ENCODE measurements at regions not wholly inside any gene's neighbourhood (a gene's known extent, or its start where the extent isn't known, plus 50 kb on each side); places are given as distances from the start of the nearest gene placed in this dataset.

DNA sequence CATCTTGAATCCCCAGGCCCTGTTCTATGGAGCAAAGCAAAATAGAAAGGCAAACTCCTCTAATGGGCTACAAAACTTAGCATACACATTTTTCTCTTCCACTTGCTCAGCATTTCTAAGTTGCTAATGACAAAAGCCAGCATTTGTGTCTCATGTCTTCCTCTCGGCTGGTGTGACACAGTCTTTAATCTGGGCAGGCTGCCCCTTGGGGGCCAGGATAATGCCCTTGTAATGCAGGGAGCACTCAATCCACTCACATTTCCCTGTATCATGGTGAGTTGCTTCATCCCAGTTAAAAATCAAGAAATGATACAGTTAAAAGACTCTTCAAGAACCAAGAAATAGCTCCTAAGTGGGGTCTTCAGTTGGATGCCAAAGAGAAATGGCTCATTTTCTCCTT is 109.1 kb upstream of the FBXO11 start:
- Histone ChIP-seq H3K4me3 (ENCODE audit: low read length) (no peak overlapping the region), H3K27me3 (ENCODE audit: control insufficient read depth, insufficient read depth, low read length) (no peaks in the 10 kb centered on the region), H3K4me1 (ENCODE audit: control insufficient read depth, insufficient read depth, low read length) (no peaks in the 10 kb centered on the region), H3K9me3 (replicated peaks; ENCODE audit: low read length) (no peaks in the 10 kb centered on the region), H3K9ac (ENCODE audit: low read depth, low read length) (no peak overlapping the region), H3K4me2 (ENCODE audit: low read length) (no peak overlapping the region), H3K36me3 (ENCODE audit: insufficient read depth, low read length) (no peaks in the 10 kb centered on the region)

- Histone ChIP-seq H3K9ac (ENCODE audit: low read depth, low read length) (no peak overlapping the region), H3K4me3 (ENCODE audit: low read length) (no peak overlapping the region), H3K4me2 (ENCODE audit: low read length) (no peak overlapping the region), H3K4me1 (ENCODE audit: control insufficient read depth, insufficient read depth, low read length) (no peaks in the 10 kb centered on the region), H3K9me3 (replicated peaks; ENCODE audit: low read length) (no peaks in the 10 kb centered on the region), H3K27me3 (ENCODE audit: control insufficient read depth, insufficient read depth, low read length) (no peaks in the 10 kb centered on the region), H3K36me3 (ENCODE audit: insufficient read depth, low read length) (no peaks in the 10 kb centered on the region)
These were observed 110.1 kb upstream of the FBXO11 start for GRCh38 chr2:48016225-48017019.

DNA sequence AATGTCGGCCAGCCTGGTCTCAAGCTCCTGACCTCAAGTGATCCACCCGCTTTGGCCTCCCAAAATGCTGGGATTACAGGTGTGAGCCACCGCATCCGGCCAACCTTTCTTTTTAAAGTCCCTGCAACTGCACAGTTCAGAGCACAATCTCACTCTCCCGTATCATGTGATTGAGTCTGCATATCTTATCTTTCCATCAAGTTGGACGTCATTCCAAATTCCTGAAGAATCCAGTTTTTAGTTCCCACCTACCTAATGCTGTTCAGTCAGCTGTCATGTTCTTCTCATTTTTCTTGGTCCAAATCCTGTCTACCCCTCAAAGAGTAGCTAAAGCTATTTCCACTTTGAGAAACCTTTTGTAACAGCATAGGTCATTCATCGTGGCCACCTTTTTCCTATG is 110.8 kb upstream of the FBXO11 start:
- H3K36me3 ChIP-seq (ENCODE audit: insufficient read depth, low read length), result no peaks in the 10 kb centered on the region
- no peak overlapping the region for H3K4me2 ChIP-seq (ENCODE audit: low read length)
- no peaks in the 10 kb centered on the region for H3K27me3 ChIP-seq (ENCODE audit: control insufficient read depth, insufficient read depth, low read length)
- H3K9me3 ChIP-seq (replicated peaks; ENCODE audit: low read length), result no peaks in the 10 kb centered on the region
- H3K9ac ChIP-seq (ENCODE audit: low read depth, low read length), result no peak overlapping the region
- no peak overlapping the region for H3K4me3 ChIP-seq (ENCODE audit: low read length)
- H3K4me1 ChIP-seq (ENCODE audit: control insufficient read depth, insufficient read depth, low read length), result no peaks in the 10 kb centered on the region

- no peak overlapping the region for H3K4me2 ChIP-seq (ENCODE audit: low read length)
- H3K4me3 ChIP-seq (ENCODE audit: low read length), result no peak overlapping the region
- peaks cover 3% of the 10 kb centered on the region for H3K27me3 ChIP-seq (ENCODE audit: control insufficient read depth, insufficient read depth, low read length)
- no peak overlapping the region for H3K9ac ChIP-seq (ENCODE audit: low read depth, low read length)
- H3K9me3 ChIP-seq (replicated peaks; ENCODE audit: low read length), result no peaks in the 10 kb centered on the region
- no peaks in the 10 kb centered on the region for H3K36me3 ChIP-seq (ENCODE audit: insufficient read depth, low read length)
- no peaks in the 10 kb centered on the region for H3K4me1 ChIP-seq (ENCODE audit: control insufficient read depth, insufficient read depth, low read length)
These were observed 112.2 kb upstream of the FBXO11 start for GRCh38 chr2:48018480-48018879.

- no peaks in the 10 kb centered on the region for H3K9me3 ChIP-seq (replicated peaks; ENCODE audit: low read length)
- H3K4me2 ChIP-seq (ENCODE audit: low read length), result no peak overlapping the region
- no peak overlapping the region for H3K4me3 ChIP-seq (ENCODE audit: low read length)
- no peaks in the 10 kb centered on the region for H3K36me3 ChIP-seq (ENCODE audit: insufficient read depth, low read length)
- peaks cover 32% of the 10 kb centered on the region for H3K27me3 ChIP-seq (ENCODE audit: control insufficient read depth, insufficient read depth, low read length)
- H3K4me1 ChIP-seq (ENCODE audit: control insufficient read depth, insufficient read depth, low read length), result no peaks in the 10 kb centered on the region
- H3K9ac ChIP-seq (ENCODE audit: low read depth, low read length), result no peak overlapping the region
These were observed 120.6 kb upstream of the FBXO11 start for GRCh38 chr2:48026865-48027264.

- Histone ChIP-seq H3K4me2 (ENCODE audit: low read length) (no peak overlapping the region), H3K4me1 (ENCODE audit: control insufficient read depth, insufficient read depth, low read length) (no peaks in the 10 kb centered on the region), H3K36me3 (ENCODE audit: insufficient read depth, low read length) (no peaks in the 10 kb centered on the region), H3K9ac (ENCODE audit: low read depth, low read length) (no peak overlapping the region), H3K27me3 (ENCODE audit: control insufficient read depth, insufficient read depth, low read length) (peaks cover 9% of the 10 kb centered on the region), H3K9me3 (replicated peaks; ENCODE audit: low read length) (no peaks in the 10 kb centered on the region), H3K4me3 (ENCODE audit: low read length) (no peak overlapping the region)
These were observed 126.5 kb upstream of the FBXO11 start for GRCh38 chr2:48032765-48033164.

- Histone ChIP-seq H3K27me3 (ENCODE audit: control insufficient read depth, insufficient read depth, low read length) (no peaks in the 10 kb centered on the region), H3K36me3 (ENCODE audit: insufficient read depth, low read length) (no peaks in the 10 kb centered on the region), H3K9ac (ENCODE audit: low read depth, low read length) (no peak overlapping the region), H3K9me3 (replicated peaks; ENCODE audit: low read length) (no peaks in the 10 kb centered on the region), H3K4me2 (ENCODE audit: low read length) (no peak overlapping the region), H3K4me1 (ENCODE audit: control insufficient read depth, insufficient read depth, low read length) (no peaks in the 10 kb centered on the region), H3K4me3 (ENCODE audit: low read length) (no peak overlapping the region)
These were observed 128.0 kb upstream of the FBXO11 start for GRCh38 chr2:48034295-48034694.

- Histone ChIP-seq H3K4me3 (ENCODE audit: low read length) (no peak overlapping the region), H3K9me3 (replicated peaks; ENCODE audit: low read length) (no peaks in the 10 kb centered on the region)
These were observed 130.0 kb upstream of the FBXO11 start for GRCh38 chr2:48036312-48036711.

GRCh38 chr2:48039209-48039990 is 133.1 kb upstream of the FBXO11 start:
- H3K4me2 ChIP-seq (ENCODE audit: low read length), result no peak overlapping the region
- H3K9ac ChIP-seq (ENCODE audit: low read depth, low read length), result no peak overlapping the region
- no peaks in the 10 kb centered on the region for H3K36me3 ChIP-seq (ENCODE audit: insufficient read depth, low read length)
- H3K4me1 ChIP-seq (ENCODE audit: control insufficient read depth, insufficient read depth, low read length), result no peaks in the 10 kb centered on the region
- H3K4me3 ChIP-seq (ENCODE audit: low read length), result no peak overlapping the region
- peaks cover 6% of the 10 kb centered on the region for H3K27me3 ChIP-seq (ENCODE audit: control insufficient read depth, insufficient read depth, low read length)
- H3K9me3 ChIP-seq (replicated peaks; ENCODE audit: low read length), result no peaks in the 10 kb centered on the region

More at GRCh38 chr2:48036312-48036711, 130.0 kb upstream of the FBXO11 start:
- H3K4me2 ChIP-seq (ENCODE audit: low read length), result no peak overlapping the region
- H3K27me3 ChIP-seq (ENCODE audit: control insufficient read depth, insufficient read depth, low read length), result no peaks in the 10 kb centered on the region
- no peaks in the 10 kb centered on the region for H3K4me1 ChIP-seq (ENCODE audit: control insufficient read depth, insufficient read depth, low read length)
- H3K36me3 ChIP-seq (ENCODE audit: insufficient read depth, low read length), result no peaks in the 10 kb centered on the region
- H3K9ac ChIP-seq (ENCODE audit: low read depth, low read length), result no peak overlapping the region

- no peaks in the 10 kb centered on the region for H3K9me3 ChIP-seq (replicated peaks; ENCODE audit: low read length)
- no peak overlapping the region for H3K4me3 ChIP-seq (ENCODE audit: low read length)
- H3K4me1 ChIP-seq (ENCODE audit: control insufficient read depth, insufficient read depth, low read length), result no peaks in the 10 kb centered on the region
- H3K4me2 ChIP-seq (ENCODE audit: low read length), result no peak overlapping the region
- peaks cover 6% of the 10 kb centered on the region for H3K27me3 ChIP-seq (ENCODE audit: control insufficient read depth, insufficient read depth, low read length)
- H3K36me3 ChIP-seq (ENCODE audit: insufficient read depth, low read length), result no peaks in the 10 kb centered on the region
- H3K9ac ChIP-seq (ENCODE audit: low read depth, low read length), result no peak overlapping the region
These were observed 136.9 kb upstream of the FBXO11 start for GRCh38 chr2:48043131-48043700.

- no peak overlapping the region for H3K9ac ChIP-seq (ENCODE audit: low read depth, low read length)
- H3K27me3 ChIP-seq (ENCODE audit: control insufficient read depth, insufficient read depth, low read length), result peaks cover 6% of the 10 kb centered on the region
- H3K4me2 ChIP-seq (ENCODE audit: low read length), result no peak overlapping the region
- no peaks in the 10 kb centered on the region for H3K9me3 ChIP-seq (replicated peaks; ENCODE audit: low read length)
- no peak overlapping the region for H3K4me3 ChIP-seq (ENCODE audit: low read length)
- H3K36me3 ChIP-seq (ENCODE audit: insufficient read depth, low read length), result no peaks in the 10 kb centered on the region
- no peaks in the 10 kb centered on the region for H3K4me1 ChIP-seq (ENCODE audit: control insufficient read depth, insufficient read depth, low read length)
These were observed 137.4 kb upstream of the FBXO11 start for GRCh38 chr2:48043746-48044145.
